ENCODE measurements at regions not wholly inside any gene's neighbourhood (a gene's known extent, or its start where the extent isn't known, plus 50 kb on each side); places are given as distances from the start of the nearest gene placed in this dataset.
"Not testable (repeated sequence)": the region's sequence is repeated elsewhere in the genome, so short reads cannot be mapped to it uniquely, and the experiment has no call there.

GRCh38 chr11:39541945-39542351, 1917.5 kb downstream of the LRRC4C start:
- WGBS, 2 donors (ENCODE audit: low coverage in 1 of 2): 73% methylated on average over 2 of the region's 2 CpGs; no CpG with 5 or more reads in 1 of the 2 donors
- no peak for DNase-seq
- Histone ChIP-seq H3K9me3 (no peaks in the 10 kb centered on the region), H3K27ac (no peak overlapping the region), H3K27me3 (no peaks in the 10 kb centered on the region), H3K36me3 (no peaks in the 10 kb centered on the region), H3K4me3 (no peak overlapping the region), H3K4me1 (no peaks in the 10 kb centered on the region)
- no peak for TF ChIP-seq POLR2AphosphoS5 (IDR thresholded peaks at IDR 0.05)
- no peak for TF ChIP-seq POLR2A (IDR thresholded peaks at IDR 0.05)
- no peak for TF ChIP-seq EP300 (IDR thresholded peaks at IDR 0.05; ENCODE audit: low read depth)
- TF ChIP-seq CTCF (IDR thresholded peaks at IDR 0.05): no peak
- in situ Hi-C loops (cut with MboI; ENCODE audit: low pct_ligation_motif_present in 1 of 4, low pct_unique_long_range_greater_than_20kb in 1 of 4, low sequenced_read_pairs in 3 of 4): no loop called here
- intact Hi-C loops (cut with DNase I; ENCODE audit: low total_unique reads): no loop called here

- WGBS, 2 donors (ENCODE audit: low coverage in 1 of 2): 74% methylated on average over 8 of the region's 8 CpGs; no CpG with 5 or more reads in 1 of the 2 donors
- H3K36me3 ChIP-seq; DNase-seq; intact Hi-C loops (cut with DNase I; ENCODE audit: low total_unique reads); in situ Hi-C loops (cut with MboI; ENCODE audit: low pct_ligation_motif_present in 1 of 4, low pct_unique_long_range_greater_than_20kb in 1 of 4, low sequenced_read_pairs in 3 of 4); H3K27ac ChIP-seq; H3K4me3 ChIP-seq; H3K27me3 ChIP-seq; H3K9me3 ChIP-seq; H3K4me1 ChIP-seq: not testable (repeated sequence)
Measured at GRCh38 chr11:39536323-39536722, 1923.1 kb downstream of the LRRC4C start.

Data from transverse colon (tissue), 4 donors.